Right ventricle myocardium superior (tissue), 1 donor: ENCODE measurements at regions not wholly inside any gene's neighbourhood (a gene's known extent, or its start where the extent isn't known, plus 50 kb on each side); places are given as distances from the start of the nearest gene placed in this dataset.

ENCODE experiments used
- ATAC-seq: fragments of 200-7000 bp; cut with Tn5 transposase; one replicate; pipeline ENCODE4 v1.9.1; 2020; ENCODE audit warnings: mild to moderate bottlenecking; ENCODE audit not compliant: poor library complexity
- DNase-seq: peaks from one replicate; pipeline ENCODE4 v3.0.0-alpha.2; 2020
- intact Hi-C: fragments of 100-400 bp; cut with DNase I; formaldehyde crosslinking; loops from one replicate; pipeline ENCODE4 v1.11.2; 2022
- donor health status: DM: no; HTN: yes; CAD: no; lungs with severe emphysema.

DNA sequence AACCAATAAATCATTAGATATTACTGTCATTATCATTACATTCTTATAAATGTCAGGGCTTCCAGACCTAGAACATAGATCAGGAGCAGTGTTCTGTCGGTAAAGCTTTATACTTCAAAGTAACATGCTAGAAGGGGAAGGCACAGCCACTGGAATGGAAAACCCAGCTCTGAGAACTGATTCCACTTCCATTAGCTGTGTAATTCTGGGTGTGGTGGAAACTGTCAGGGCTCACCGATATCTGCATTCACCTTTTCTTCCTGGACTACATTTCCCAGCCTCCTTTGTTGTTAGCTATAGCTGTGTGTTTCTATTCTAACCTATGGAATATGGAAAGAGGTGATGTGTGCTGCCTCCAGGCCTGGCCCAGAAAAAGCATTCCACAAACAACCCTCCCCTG is 585.8 kb downstream of the BUD13 start:
- intact Hi-C loops, result no loop called here
- ATAC-seq (no peak), DNase-seq (no peak)

DNA sequence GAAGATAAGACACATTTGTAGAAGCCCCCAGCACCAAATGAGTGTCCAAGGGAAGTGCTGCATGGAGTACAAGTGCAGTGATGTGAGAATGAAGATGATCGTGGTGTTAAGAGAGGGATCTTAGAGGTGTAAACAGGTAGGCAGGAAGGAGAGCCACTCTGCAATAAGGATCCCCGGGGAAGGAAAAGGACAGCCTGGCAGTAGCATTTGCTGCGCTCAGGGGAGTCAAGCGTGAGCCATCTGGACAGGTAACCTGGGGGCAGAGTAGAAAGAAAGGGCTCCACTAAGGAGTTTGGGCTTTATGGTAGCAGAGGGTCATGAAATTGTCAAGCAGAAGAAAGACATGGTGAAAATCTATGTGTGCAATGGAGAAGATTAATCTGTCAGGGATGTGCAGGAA is 587.2 kb downstream of the BUD13 start:
- DNase-seq (no peak), ATAC-seq (no peak)
- intact Hi-C loops, result no loop called here

DNA sequence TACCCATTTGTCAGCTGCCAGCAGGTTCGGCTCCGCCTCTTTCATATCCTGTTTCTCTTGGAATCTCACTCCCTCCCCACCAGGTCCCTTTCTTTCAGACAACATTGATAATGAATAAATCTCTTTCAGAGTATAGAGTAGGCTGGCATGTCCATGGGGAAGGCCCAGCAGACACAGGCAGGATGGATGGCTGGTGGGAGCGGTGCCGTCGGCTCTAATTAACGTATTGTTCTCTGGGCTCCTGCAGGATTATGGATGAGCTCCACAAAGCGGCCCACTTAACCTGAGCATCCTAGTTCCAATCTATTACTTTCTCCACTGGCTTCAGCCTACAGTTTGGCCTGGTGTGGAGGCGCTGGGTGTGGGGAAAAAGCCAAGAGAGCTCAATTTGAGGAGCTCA is 588.0 kb downstream of the BUD13 start:
- ATAC-seq (no peak), DNase-seq (no peak)
- intact Hi-C loops, result no loop called here

DNA sequence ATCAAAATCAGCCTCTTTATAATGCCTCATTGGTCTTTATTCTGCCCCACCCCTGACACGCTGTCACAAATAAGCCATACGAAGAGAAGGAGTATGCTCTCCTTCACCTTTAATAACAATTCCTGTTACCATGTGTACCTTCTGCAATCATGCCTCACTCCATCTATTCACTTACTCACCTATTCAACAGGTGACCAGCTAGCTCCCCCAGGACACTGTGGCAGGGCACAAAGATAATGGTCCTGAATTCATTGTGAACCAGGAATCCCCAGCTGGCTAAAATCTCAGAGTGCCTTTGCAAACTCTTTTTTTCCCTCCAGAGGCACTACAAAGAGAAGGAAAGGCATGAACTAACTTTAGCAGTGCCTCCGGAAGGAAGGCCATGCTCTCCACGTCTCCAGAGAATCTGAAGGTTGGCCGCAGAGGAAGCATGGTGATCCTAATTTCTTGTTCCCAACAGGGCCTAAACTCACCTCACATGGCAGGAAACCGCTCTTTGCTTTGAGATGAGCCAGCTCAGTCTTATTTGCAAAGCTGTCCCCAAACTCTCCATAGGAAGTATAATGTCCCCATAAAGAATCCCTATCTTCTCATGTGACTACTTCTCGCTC is 590.3 kb downstream of the BUD13 start:
- DNase-seq, result no peak
- no peak for ATAC-seq
- intact Hi-C loops, result no loop called here

DNA sequence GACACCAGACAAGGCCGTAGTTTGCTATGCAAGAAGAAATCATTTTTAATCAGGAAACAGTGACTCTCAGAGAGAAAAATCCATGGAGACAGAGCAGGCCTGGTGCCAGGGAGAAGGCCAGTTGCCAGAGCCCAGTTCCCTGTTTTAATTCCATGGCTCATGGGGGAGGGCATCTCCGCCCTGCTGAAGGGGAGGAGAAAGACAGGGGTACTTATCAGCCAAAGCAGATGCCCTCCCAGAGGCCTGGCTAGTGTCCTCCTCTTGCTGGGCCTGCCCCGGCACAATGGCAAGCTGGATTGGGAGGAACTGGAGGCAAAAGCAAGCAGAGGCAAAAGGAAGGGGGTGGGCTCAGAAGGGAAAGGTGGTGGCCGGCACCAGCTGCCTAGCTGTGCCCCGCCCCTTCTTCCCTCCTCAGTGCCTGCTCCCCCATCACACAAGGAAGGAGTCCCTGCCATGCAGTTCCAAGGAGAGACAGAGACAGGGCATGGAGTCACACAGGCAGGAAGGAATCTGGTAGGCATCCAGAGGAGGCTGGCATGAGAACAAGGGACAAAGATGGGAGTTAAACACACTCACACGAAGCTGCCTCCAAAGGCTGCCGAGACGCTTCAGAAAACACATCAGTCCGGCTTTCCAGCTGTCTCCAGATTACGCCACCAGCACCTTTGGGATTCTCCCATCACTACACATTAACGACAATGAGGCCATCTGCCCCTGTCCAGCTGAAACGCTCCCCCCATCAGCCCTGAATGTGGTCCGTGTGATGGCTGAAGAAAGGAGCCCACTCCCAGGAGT is 591.8 kb downstream of the BUD13 start:
- ATAC-seq (no peak), DNase-seq (no peak)
- intact Hi-C loops, result no loop called here

DNA sequence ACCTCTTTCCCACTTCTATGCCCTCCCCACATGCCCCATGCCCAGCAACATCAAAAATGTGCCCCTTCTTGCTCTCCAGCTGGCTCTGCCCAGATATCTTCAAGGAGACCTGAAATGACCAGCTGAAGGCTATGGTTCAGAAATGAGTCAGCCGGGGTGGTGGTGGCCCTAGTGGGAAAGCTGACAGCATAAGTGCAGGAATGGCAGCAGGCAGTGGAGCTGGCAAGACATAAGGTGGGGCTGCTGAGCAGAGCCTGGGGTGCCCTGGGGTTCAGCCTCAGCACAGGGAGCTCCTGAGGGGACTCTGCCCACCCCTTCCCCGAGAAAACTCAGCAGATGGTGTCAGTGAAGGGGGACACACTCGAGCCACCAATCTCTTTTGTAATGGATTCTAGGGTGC is 593.4 kb downstream of the BUD13 start:
- ATAC-seq, result no peak
- intact Hi-C loops, result no loop called here
- no peak for DNase-seq

DNA sequence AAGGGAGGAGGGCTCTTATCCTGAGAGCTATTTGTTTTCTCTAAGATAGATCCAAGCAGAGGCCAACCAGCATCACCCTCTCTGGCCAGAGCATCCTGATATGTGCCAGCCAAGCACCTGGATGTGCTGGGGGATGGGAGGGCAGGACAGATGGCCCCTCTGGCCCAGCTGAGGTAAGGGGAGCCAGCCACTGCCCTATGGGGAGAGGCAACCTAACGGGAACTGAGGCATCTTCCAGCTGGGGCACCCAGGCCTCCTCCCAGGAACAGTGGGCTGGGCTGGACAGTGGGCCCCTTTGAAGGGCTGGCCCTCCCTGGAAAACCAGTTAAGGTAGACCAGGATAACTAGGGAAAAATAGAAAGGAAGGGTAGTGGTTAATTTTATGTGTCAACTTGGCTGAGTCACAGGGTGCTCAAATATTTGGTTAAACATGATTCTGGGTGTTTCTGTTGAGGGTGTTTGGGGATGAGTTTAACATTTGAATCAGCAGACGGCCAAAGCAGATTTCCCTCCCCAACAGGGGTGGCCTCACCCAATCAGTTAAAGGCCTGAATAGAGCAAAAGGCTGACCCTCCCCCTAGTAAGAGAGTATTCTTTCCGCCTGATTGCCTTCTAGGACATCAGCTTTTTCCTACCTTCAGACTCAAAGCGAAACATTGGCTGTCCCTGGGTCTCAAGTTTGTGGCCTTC is 595.1 kb downstream of the BUD13 start:
- ATAC-seq (no peak), DNase-seq (no peak)
- intact Hi-C loops, result no loop called here

DNA sequence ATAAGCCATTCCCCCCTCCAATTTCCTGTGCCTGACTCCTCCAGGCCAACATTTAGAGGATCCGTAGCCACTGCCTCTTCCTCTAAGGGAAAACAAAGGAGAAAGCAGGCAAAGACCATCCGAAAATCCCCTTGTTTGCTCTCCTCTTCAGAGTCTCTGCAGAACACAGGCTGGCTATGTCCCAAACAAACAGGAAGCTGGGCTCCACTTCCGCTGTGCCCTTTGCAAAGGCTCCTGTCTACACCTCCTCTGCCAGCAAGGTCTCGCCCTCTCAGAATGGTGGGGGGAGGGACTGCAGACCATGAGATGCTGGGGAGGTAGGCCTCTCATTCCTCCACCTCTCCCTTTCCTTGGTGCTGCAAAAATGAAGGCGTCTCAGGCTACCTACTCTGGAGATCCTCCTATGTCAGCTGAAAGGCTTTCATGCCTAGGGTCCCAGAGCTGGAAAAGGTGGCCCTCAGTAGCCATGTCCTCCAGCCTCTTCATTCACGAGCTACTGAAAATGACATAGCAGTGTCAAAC is 596.2 kb downstream of the BUD13 start:
- no peak for DNase-seq
- no peak for ATAC-seq
- intact Hi-C loops, result no loop called here

DNA sequence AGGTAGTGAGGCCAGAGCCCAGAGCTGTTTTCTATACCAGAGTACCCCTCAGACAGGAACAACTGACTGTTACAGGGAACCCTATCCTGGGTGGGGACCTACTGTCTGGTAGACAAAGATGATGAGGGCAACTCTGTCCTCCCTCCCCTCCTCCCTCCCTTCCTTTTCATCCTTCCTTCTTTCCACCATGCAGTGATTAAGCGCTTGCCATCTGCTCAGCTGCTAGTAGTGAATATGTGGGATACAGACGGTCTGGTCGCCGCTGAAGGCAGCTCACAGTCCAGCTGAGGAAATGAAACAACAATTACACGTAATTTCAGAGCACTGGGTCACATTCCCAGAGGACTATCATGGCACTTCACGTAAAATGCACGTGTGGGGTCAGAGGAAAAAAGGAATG is 597.1 kb downstream of the BUD13 start:
- no peak for DNase-seq
- intact Hi-C loops, result no loop called here
- no peak for ATAC-seq

DNA sequence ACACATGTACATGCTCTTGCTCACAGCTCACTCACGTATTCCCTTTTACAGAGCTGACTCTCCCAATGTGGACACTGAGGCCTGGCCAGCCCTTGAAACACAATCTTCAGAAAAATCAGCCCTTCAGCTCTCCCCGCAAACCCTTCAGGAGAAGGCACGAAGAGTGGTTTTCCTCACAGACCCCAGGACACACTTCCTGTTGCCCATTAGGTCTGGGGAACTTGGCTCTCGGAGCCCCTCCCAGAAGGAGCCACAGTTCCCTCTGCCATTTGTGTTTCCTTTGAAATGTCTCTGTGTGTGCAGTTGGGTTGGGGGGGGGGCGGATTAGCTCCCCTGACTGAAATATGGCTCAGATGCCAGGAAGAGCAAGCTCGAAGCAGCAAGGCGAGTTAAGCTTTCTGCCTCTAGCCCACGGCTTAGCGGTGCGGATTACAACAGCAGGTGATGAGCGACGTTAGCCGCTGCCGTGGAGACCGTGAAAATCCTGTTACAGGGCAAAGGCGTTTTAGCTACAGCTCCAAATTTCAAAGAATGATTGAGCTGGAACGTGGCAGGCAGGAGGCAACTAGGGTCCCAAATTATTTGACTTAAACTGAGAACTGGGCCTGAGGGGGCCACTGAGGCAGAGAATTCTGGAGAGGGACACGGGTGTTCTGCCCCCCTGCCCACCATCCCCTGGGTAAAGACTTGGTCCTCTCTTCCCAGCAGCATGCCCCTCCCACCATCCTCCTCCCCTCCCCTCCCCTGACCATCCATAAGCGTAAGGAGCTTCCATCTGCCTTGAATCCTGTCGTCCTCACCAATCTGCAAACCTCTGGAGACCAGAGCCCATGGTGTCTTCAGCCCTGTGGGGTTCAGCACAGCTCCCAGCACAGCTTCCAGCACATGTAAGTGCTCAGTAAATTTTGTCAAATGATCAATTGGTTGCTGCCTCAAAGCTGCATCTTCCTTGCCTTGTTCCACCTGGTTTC is 598.6 kb downstream of the BUD13 start:
- intact Hi-C loops, result no loop called here
- ATAC-seq (no peak), DNase-seq (no peak)

DNA sequence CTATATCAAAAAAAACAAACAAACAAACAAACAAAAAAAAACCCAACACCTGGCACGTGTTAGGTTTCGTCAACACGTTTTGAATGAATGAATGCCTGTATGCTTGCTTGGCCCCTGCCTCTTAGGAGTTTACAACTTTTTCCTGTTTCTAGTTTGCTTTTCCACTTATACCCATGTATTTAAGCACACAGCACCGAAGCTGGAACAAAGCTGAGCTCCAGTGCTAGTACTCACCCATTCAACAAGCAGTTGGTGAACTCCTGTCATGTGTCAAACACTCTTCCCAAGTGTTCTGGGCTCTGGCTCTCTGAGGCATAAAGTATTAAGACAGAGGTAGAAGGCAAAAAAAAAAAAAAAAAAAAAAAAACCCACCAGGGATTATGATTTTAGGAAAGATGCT is 599.3 kb downstream of the BUD13 start:
- DNase-seq, result no peak
- ATAC-seq, result no peak
- intact Hi-C loops, result no loop called here

DNA sequence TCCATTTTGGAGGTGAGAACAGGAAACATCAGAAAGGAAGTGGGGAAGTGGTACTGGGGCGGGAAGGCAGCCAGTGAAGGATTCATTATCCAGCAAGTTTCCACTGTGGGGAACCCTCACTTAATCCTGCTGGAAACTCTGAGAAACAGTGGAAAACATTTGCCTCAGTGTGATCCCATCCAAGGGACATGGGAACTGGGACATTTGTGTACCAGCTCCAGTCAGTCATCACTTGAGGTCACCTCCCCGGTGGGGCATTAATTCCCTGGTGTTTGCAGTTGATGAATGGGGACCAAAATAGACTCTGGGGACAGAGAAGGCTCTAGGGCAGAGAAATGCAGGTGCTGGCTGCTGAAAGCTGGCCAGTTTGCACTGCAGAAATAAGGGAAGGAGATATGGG is 599.9 kb downstream of the BUD13 start:
- ATAC-seq, result no peak
- intact Hi-C loops, result no loop called here
- DNase-seq, result no peak

DNA sequence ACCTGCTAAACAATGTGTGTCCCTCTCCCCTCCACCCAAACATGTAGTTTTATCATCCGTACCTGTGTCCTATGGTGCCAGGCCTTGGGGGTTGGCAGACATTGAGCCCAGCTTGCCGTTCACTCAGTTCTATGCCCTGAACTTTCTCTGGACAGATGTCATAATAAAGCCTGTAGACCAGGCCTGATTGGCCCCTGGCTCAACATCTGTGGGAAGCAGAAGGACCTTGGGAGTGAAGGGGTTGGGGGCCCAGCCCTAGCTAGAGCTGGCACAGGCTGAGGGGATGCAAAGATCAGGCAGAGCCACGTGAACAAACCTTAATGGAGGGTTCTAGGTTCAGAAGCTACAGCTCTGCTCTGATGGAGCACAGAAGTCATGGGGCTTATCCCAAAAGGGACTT is 600.6 kb downstream of the BUD13 start:
- intact Hi-C loops, result no loop called here
- DNase-seq (no peak), ATAC-seq (no peak)

DNA sequence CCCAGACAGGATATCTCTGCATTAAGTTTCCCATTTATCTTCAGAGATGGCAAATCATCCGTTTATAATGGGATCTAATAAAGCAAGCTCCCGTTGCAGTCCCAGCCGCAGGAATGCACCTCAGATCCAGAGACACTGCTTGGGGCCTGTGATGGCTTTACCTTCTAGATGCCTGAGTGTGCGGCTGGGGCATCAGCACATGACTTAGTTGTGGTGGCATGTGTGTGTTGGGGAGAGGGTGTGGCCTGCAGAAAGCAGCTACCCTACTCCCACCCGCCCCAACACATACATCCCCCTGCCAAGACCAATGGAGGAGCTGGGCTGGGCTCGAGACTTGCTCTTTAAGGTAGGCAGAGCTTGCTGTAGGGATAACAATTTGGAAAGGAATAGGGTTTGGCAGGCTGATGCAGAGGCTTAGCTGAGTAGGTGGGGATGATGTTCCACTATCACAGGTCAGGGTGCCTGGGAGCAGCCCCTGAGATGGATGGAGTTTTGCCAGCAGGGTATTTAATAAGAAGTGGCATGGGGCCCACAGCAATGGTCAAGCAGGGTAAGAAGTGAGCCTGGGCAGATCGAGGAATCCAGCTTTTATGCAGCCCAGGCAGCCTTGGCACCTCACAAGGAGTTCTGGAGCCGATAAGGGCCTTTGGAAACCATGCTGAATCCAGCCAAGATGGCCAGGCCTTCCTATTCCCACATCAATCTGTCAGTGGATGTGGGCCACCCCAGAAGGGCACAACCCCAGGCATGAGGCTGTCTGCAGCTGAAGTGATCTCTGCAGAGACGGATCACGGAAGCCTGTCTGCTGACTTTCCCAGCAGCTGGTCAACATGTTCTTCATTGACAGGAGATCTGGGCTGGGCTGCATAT is 601.3 kb downstream of the BUD13 start:
- DNase-seq, result no peak
- intact Hi-C loops, result no loop called here
- no peak for ATAC-seq

DNA sequence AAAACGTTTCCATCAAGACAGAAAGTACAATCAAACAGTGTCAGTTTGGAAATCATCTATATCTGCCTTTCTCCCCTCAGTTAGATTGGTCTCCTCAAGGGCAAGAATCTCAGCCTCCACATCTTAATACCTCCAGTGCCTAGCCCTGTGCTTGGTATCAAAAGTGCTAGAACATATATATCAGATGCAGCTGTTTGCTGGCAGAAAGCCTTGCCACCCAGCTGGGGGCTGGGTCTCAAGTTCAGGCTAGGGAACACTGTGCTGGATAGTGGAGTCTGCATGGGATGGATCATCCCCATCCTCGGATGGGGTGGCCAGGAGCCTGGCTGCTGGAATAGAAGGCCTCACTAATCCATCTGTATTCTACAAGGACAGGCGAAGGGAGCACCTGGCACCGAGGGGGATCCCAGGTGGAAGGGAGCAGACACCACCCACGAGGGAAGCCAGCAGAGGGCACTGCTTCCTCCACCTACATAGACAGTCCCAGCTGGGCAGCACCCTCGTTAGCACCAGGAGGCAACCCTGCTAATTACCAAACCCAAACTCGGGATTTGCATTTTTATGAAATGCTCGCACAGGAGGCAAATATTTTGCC is 602.2 kb downstream of the BUD13 start:
- DNase-seq, result no peak
- intact Hi-C loops, result no loop called here
- no peak for ATAC-seq

DNA sequence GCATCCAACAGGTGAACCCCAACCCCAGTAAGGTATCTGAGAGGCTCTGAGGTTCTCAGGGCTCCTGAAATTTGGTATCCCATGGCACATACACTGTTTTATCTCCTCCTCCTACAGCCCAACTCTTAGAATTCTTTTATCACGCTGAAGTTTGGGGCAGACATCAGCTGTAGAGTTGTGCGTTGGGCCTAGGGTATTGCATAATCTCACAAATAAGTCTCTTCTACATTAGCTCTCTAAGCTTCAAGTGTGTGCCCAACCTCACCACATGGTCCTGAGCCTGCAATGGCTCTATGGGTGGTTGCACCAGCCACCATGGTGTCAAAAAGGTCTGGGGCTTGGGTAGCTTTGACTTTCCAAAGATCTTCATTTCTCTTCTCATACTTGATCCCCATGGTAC is 603.0 kb downstream of the BUD13 start:
- intact Hi-C loops, result no loop called here
- no peak for DNase-seq
- no peak for ATAC-seq

DNA sequence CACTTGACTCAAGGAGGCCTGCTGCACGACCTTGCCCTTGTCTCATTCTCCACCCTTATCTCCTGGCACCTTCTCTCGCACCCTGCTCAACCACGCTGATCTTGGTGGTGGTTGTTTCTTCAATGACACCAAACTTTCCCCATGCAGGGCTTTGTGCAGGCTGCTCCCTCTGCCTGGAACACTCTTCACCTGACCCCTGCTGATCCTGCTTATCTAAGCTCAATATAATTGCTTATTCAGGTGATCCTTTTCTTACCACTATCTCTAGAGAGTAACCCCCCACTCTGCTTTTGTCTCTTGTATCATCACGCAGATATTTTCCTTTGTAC is 604.4 kb downstream of the BUD13 start:
- intact Hi-C loops, result no loop called here
- no peak for DNase-seq
- no peak for ATAC-seq
